Esophagus muscularis mucosa (tissue), 4 donors: ENCODE measurements at regions not wholly inside any gene's neighbourhood (a gene's known extent, or its start where the extent isn't known, plus 50 kb on each side); places are given as distances from the start of the nearest gene placed in this dataset.

Source experiments
- DNase-seq: peaks from one replicate; pipeline ENCODE4 v3.0.0-alpha.2; 2017; ENCODE audit errors: extremely low spot score
- H3K27ac ChIP-seq, 4 donors: fragments of 200-600 bp; sonication (generic); replicated peaks in 1 of 4; 1 replicate in 3 of 4; 2 replicates in 1 of 4; pipeline ENCODE4 v1.5.1; 2016 to 2019; ENCODE audit warnings: mild to moderate bottlenecking in 1 of 4
- H3K27me3 ChIP-seq, 4 donors: fragments of 200-600 bp; sonication (generic); one replicate each; pipeline versions ENCODE4 v1.5.1 to v1.6.0; 2016 to 2019
- H3K36me3 ChIP-seq, 4 donors: fragments of 200-600 bp; sonication (generic); one replicate each; pipeline ENCODE4 v1.5.1; 2016 to 2019
- H3K4me1 ChIP-seq, 4 donors: fragments of 200-600 bp; sonication (generic); one replicate each; pipeline ENCODE4 v1.5.1; 2016 to 2019
- H3K4me3 ChIP-seq, 4 donors: fragments of 200-600 bp; sonication (generic); 1 replicate in 2 of 4; 2 replicates in 2 of 4; pipeline ENCODE4 v1.5.1; 2016 to 2019; ENCODE audit warnings: mild to moderate bottlenecking in 4 of 4, moderate library complexity in 1 of 4
- H3K9me3 ChIP-seq, 4 donors: fragments of 200-600 bp; sonication (generic); 1 replicate in 3 of 4; 2 replicates in 1 of 4; pipeline ENCODE4 v1.5.1; 2016 to 2019
- CTCF ChIP-seq, 3 experiments: fragments of 200-600 bp in 2 of 3; fragments of 450-650 bp in 1 of 3; sonication (generic) in 2 of 3; IDR thresholded peaks; one replicate each; pipeline ENCODE4 v1.5.1; 2017 to 2019; ENCODE audit warnings: antibody characterized with exemption in 3 of 3, mild to moderate bottlenecking in 2 of 3, moderate library complexity in 1 of 3
- EP300 ChIP-seq: sonication (generic); formaldehyde crosslinking; IDR thresholded peaks from one replicate; pipeline ENCODE4 v1.6.1; 2017; ENCODE audit warnings: antibody characterized with exemption
- POLR2A ChIP-seq: fragments of 450-650 bp; IDR thresholded peaks from one replicate; pipeline ENCODE4 v1.6.1; 2017; ENCODE audit warnings: antibody characterized with exemption, moderate library complexity, mild to moderate bottlenecking, low read depth
- POLR2AphosphoS5 ChIP-seq, 2 donors: sonication (generic); formaldehyde crosslinking; IDR thresholded peaks; one replicate each; pipeline ENCODE4 v1.6.1; 2017; ENCODE audit warnings: antibody characterized with exemption in 2 of 2
- WGBS: methylation state at CpG from one replicate; pipeline ENCODE4 v1.1.5; 2018; 5-methylcytosine and 5-hydroxymethylcytosine counted together
- intact Hi-C: fragments of 100-400 bp; cut with DNase I; formaldehyde crosslinking; loops from one replicate; pipeline ENCODE4 v1.15.1; 2023

GRCh38 chr2:155844461-155844860 lies 488.1 kb downstream of the NR4A2 start:
- Histone ChIP-seq H3K4me3 (no peak overlapping the region), H3K27me3 (no peaks in the 10 kb centered on the region), H3K27ac (no peak overlapping the region), H3K4me1 (no peaks in the 10 kb centered on the region), H3K9me3 (no peaks in the 10 kb centered on the region), H3K36me3 (no peaks in the 10 kb centered on the region)
- intact Hi-C loops, result no loop called here
- no peak for TF ChIP-seq POLR2AphosphoS5 (IDR thresholded peaks at IDR 0.05)
- TF ChIP-seq CTCF (IDR thresholded peaks at IDR 0.05), result no peak
- no peak for TF ChIP-seq EP300
- TF ChIP-seq POLR2A, result no peak
- WGBS, result 87% methylated on average over 2 of the region's 2 CpGs
- no peak for DNase-seq

GRCh38 chr2:155842103-155842502 lies 490.4 kb downstream of the NR4A2 start:
- Histone ChIP-seq H3K4me1 (no peaks in the 10 kb centered on the region), H3K36me3 (no peaks in the 10 kb centered on the region), H3K4me3 (no peak overlapping the region), H3K27ac (no peak overlapping the region), H3K9me3 (no peaks in the 10 kb centered on the region), H3K27me3 (no peaks in the 10 kb centered on the region)
- intact Hi-C loops, result no loop called here
- TF ChIP-seq POLR2A (no peak), POLR2AphosphoS5 (IDR thresholded peaks at IDR 0.05) (no peak)
- 57% methylated on average over 6 of the region's 6 CpGs for WGBS
- DNase-seq, result no peak

GRCh38 chr2:155841442-155841841 lies 491.1 kb downstream of the NR4A2 start:
- H3K36me3 ChIP-seq, result no peaks in the 10 kb centered on the region
- no peaks in the 10 kb centered on the region for H3K27me3 ChIP-seq
- H3K27ac ChIP-seq, result no peak overlapping the region
- WGBS, result 20% methylated on average over 3 of the region's 3 CpGs
- H3K4me1 ChIP-seq, result no peaks in the 10 kb centered on the region
- TF ChIP-seq CTCF (IDR thresholded peaks at IDR 0.05), result no peak
- no peak for TF ChIP-seq EP300
- TF ChIP-seq POLR2AphosphoS5 (IDR thresholded peaks at IDR 0.05), result no peak
- TF ChIP-seq POLR2A, result no peak
- no peak for DNase-seq
- H3K9me3 ChIP-seq, result no peaks in the 10 kb centered on the region
- H3K4me3 ChIP-seq, result no peak overlapping the region
- intact Hi-C loops, result no loop called here

DNA sequence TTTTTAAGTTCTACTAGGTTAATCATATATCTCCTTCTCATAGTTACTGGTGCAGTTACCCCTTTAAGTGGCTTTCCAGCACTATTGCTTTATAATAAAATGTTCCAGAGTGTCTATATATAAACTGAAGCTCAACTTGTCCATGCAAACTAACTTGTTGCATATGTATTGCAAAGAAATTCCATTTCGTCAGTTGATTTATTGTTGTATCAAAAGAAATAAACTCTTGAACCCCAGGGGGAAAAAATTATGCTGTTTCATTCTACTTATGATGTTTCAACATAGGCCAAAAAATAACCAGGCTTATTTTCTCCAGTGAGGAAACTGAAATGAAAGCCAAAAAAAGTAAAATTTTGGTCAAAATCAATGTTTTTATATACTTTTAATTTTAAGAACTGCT lies 491.9 kb downstream of the NR4A2 start:
- Histone ChIP-seq H3K4me1 (no peaks in the 10 kb centered on the region), H3K4me3 (no peak overlapping the region), H3K9me3 (no peaks in the 10 kb centered on the region), H3K27ac (no peak overlapping the region), H3K36me3 (no peaks in the 10 kb centered on the region), H3K27me3 (no peaks in the 10 kb centered on the region)
- 71% methylated on average over 1 of the region's 1 CpG for WGBS
- DNase-seq, result no peak
- TF ChIP-seq POLR2A (no peak), CTCF (IDR thresholded peaks at IDR 0.05) (no peak), EP300 (no peak), POLR2AphosphoS5 (IDR thresholded peaks at IDR 0.05) (no peak)
- intact Hi-C loops, result no loop called here

- Histone ChIP-seq H3K4me3 (no peak overlapping the region), H3K36me3 (no peaks in the 10 kb centered on the region), H3K9me3 (no peaks in the 10 kb centered on the region), H3K27ac (no peak overlapping the region), H3K4me1 (no peaks in the 10 kb centered on the region), H3K27me3 (no peaks in the 10 kb centered on the region)
- DNase-seq, result no peak
- WGBS, result 50% methylated on average over 2 of the region's 2 CpGs
- TF ChIP-seq POLR2A (no peak), EP300 (no peak), CTCF (IDR thresholded peaks at IDR 0.05) (no peak), POLR2AphosphoS5 (IDR thresholded peaks at IDR 0.05) (no peak)
- intact Hi-C loops, result no loop called here
Measured at GRCh38 chr2:155839991-155840390, 492.5 kb downstream of the NR4A2 start.
